Right ventricle myocardium inferior (tissue), 1 donor: ENCODE measurements at regions not wholly inside any gene's neighbourhood (a gene's known extent, or its start where the extent isn't known, plus 50 kb on each side); places are given as distances from the start of the nearest gene placed in this dataset.

Experiments used
- ATAC-seq: fragments of 200-7000 bp; cut with Tn5 transposase; one replicate; pipeline ENCODE4 v1.9.1; 2020; ENCODE audit warnings: mild to moderate bottlenecking, moderate library complexity
- DNase-seq: peaks from one replicate; pipeline ENCODE4 v3.0.0; 2021; ENCODE audit errors: missing footprints
- intact Hi-C: fragments of 100-400 bp; cut with DNase I; formaldehyde crosslinking; loops from one replicate; pipeline ENCODE4 v1.11.0; 2022
- donor health status: DM: no; HTN: yes; CAD: no; lungs with severe emphysema.

- DNase-seq (no peak), ATAC-seq (no peak)
- intact Hi-C loops = no loop called here
Observed at GRCh38 chr6:56380476-56380875, 133.1 kb upstream of the COL21A1 start.

GRCh38 chr6:56378966-56379585 is 131.7 kb upstream of the COL21A1 start:
- intact Hi-C loops = no loop called here
- ATAC-seq (no peak), DNase-seq (no peak)

GRCh38 chr6:56378507-56378906 is 131.1 kb upstream of the COL21A1 start:
- DNase-seq (no peak), ATAC-seq (no peak)
- intact Hi-C loops = no loop called here

- DNase-seq (no peak), ATAC-seq (no peak)
- intact Hi-C loops = no loop called here
Observed at GRCh38 chr6:56377295-56377694, 129.9 kb upstream of the COL21A1 start.

GRCh38 chr6:56375806-56376205 is 128.4 kb upstream of the COL21A1 start:
- intact Hi-C loops = no loop called here
- DNase-seq (no peak), ATAC-seq (no peak)

GRCh38 chr6:56374841-56375369 is 127.5 kb upstream of the COL21A1 start:
- DNase-seq = no peak
- intact Hi-C loops = no loop called here

GRCh38 chr6:56372406-56372995 is 125.1 kb upstream of the COL21A1 start:
- DNase-seq (no peak), ATAC-seq (no peak)
- intact Hi-C loops = no loop called here

More at GRCh38 chr6:56374841-56375369, 127.5 kb upstream of the COL21A1 start:
- ATAC-seq = peak; percentile 90

GRCh38 chr6:56370561-56371211 is 123.3 kb upstream of the COL21A1 start:
- intact Hi-C loops = loop anchor here (2.0 kb wide), 1 partner anchor 80 kb away; no protein-coding TSS in a partner anchor
- no peak for DNase-seq
- ATAC-seq = peak; percentile 58

GRCh38 chr6:56370127-56370540 is 122.8 kb upstream of the COL21A1 start:
- peak; percentile 73 for ATAC-seq
- DNase-seq = peak; percentile 64
- intact Hi-C loops = loop anchor here (2.0 kb wide), 1 partner anchor 81 kb away; no protein-coding TSS in a partner anchor

GRCh38 chr6:56368491-56368890 is 121.1 kb upstream of the COL21A1 start:
- intact Hi-C loops = loop anchor here (5.0 kb wide), 1 partner anchor 174 kb away; no protein-coding TSS in a partner anchor
- no peak for ATAC-seq
- no peak for DNase-seq

- DNase-seq (no peak), ATAC-seq (no peak)
- intact Hi-C loops = loop anchor here (5.0 kb wide), 1 partner anchor 176 kb away; no protein-coding TSS in a partner anchor
Observed at GRCh38 chr6:56366141-56366852, 118.9 kb upstream of the COL21A1 start.

GRCh38 chr6:56364827-56365339 is 117.5 kb upstream of the COL21A1 start:
- intact Hi-C loops = loop anchor here (5.0 kb wide), 1 partner anchor 177 kb away; no protein-coding TSS in a partner anchor
- no peak for ATAC-seq

GRCh38 chr6:56364431-56364826 is 117.0 kb upstream of the COL21A1 start:
- DNase-seq (no peak), ATAC-seq (no peak)
- intact Hi-C loops = no loop called here

More at GRCh38 chr6:56364827-56365339, 117.5 kb upstream of the COL21A1 start:
- no peak for DNase-seq

GRCh38 chr6:56363796-56364430 is 116.5 kb upstream of the COL21A1 start:
- intact Hi-C loops = no loop called here
- DNase-seq (no peak), ATAC-seq (no peak)

- DNase-seq (peak; percentile 50), ATAC-seq (no peak)
- intact Hi-C loops = no loop called here
Observed at GRCh38 chr6:56361812-56362211, 114.4 kb upstream of the COL21A1 start.

- ATAC-seq (peak; percentile 77), DNase-seq (no peak)
- intact Hi-C loops = loop anchor here (1.0 to 5.0 kb wide), 3 partner anchors 211 to 493 kb away; no protein-coding TSS in a partner anchor
Observed at GRCh38 chr6:56359201-56359899, 112.0 kb upstream of the COL21A1 start.

GRCh38 chr6:56357616-56358373 is 110.4 kb upstream of the COL21A1 start:
- ATAC-seq (no peak), DNase-seq (no peak)
- intact Hi-C loops = loop anchor here (5.0 kb wide), 1 partner anchor 495 kb away; no protein-coding TSS in a partner anchor
